HUES64 (cell line): ENCODE measurements at regions not wholly inside any gene's neighbourhood (a gene's known extent, or its start where the extent isn't known, plus 50 kb on each side); places are given as distances from the start of the nearest gene placed in this dataset.

ENCODE experiments used
- H3K27ac ChIP-seq: 2 replicates; pipeline ENCODE4 v1.7.0; 2013; ENCODE audit warnings: low read depth, low read length, inconsistent platforms
- H3K27me3 ChIP-seq: 2 replicates; pipeline ENCODE4 v1.6.1; 2013; ENCODE audit warnings: mild to moderate bottlenecking, low read length; ENCODE audit not compliant: insufficient read depth
- H3K36me3 ChIP-seq: 2 replicates; pipeline ENCODE4 v1.6.1; 2013; ENCODE audit warnings: mild to moderate bottlenecking, low read length; ENCODE audit not compliant: insufficient read depth
- H3K4me1 ChIP-seq: 2 replicates; pipeline ENCODE4 v1.6.1; 2013; ENCODE audit warnings: mild to moderate bottlenecking, low read length, moderate library complexity; ENCODE audit not compliant: insufficient read depth
- H3K4me3 ChIP-seq: 2 replicates; pipeline ENCODE4 v1.5.1; 2013; ENCODE audit warnings: mild to moderate bottlenecking, low read length, moderate library complexity
- H3K9ac ChIP-seq: 2 replicates; pipeline ENCODE4 v1.6.1; 2013; ENCODE audit warnings: mild to moderate bottlenecking, low read depth, low read length
- H3K9me3 ChIP-seq: 2 replicates; pipeline ENCODE4 v1.6.1; 2013; ENCODE audit warnings: low read depth, low read length; ENCODE audit not compliant: insufficient read depth
- WGBS: fragments of 150-250, 120-280 bp; methylation state at CpG from one replicate; pipeline ENCODE4 v1.1.7; 2013; ENCODE audit warnings: missing lambda C conversion rate; 5-methylcytosine and 5-hydroxymethylcytosine counted together

GRCh38 chr20:17168026-17168612, 58.7 kb upstream of the PCSK2 start:
- no peaks in the 10 kb centered on the region for H3K4me1 ChIP-seq
- H3K36me3 ChIP-seq, result no peaks in the 10 kb centered on the region
- no peak overlapping the region for H3K27ac ChIP-seq
- H3K9ac ChIP-seq, result no peak overlapping the region
- H3K9me3 ChIP-seq, result no peaks in the 10 kb centered on the region
- H3K4me3 ChIP-seq, result no peak overlapping the region
- H3K27me3 ChIP-seq, result no peaks in the 10 kb centered on the region
- 98% methylated on average over 2 of the region's 4 CpGs for WGBS

- 84% methylated on average over 5 of the region's 5 CpGs for WGBS
- Histone ChIP-seq H3K27me3 (no peaks in the 10 kb centered on the region), H3K27ac (no peak overlapping the region), H3K9me3 (no peaks in the 10 kb centered on the region), H3K9ac (no peak overlapping the region), H3K4me1 (no peaks in the 10 kb centered on the region), H3K4me3 (no peak overlapping the region), H3K36me3 (no peaks in the 10 kb centered on the region)
Observed at GRCh38 chr20:17169585-17170136, 57.2 kb upstream of the PCSK2 start.

DNA sequence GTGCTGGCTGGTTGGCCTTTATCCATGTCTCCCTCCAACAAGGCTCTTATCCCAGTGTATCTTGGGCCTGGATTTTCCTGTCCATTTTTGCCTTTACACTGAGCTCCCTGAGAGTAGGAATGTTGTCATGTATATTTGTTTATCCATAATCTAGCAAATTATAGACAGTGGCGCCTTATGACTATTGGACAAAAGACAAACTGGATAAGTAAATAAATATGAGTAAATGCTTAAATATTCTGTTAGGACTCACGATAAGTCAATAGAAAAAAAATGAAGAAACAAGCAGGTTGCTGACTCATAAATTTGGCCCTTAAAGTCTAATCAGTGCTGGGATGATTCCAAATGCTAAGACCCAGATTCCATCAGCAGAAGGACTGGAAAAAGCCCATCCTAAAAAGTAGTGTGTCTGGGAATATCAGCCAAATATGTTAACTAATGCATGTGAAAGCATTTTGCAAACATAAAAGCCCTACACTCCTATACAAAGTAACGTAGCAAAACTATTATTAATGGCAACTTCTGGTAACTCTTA, 55.0 kb upstream of the PCSK2 start:
- H3K27me3 ChIP-seq, result no peaks in the 10 kb centered on the region
- no peaks in the 10 kb centered on the region for H3K9me3 ChIP-seq
- no peak overlapping the region for H3K27ac ChIP-seq
- H3K4me3 ChIP-seq, result no peak overlapping the region
- no peaks in the 10 kb centered on the region for H3K36me3 ChIP-seq
- no peak overlapping the region for H3K9ac ChIP-seq
- H3K4me1 ChIP-seq, result peaks cover under 1% of the 10 kb centered on the region; the same call in 1 of the 2 replicates
- WGBS, result 95% methylated on average over 3 of the region's 3 CpGs

- H3K4me1 ChIP-seq, result peaks cover 7% of the 10 kb centered on the region; the same call in 1 of the 2 replicates
- no peak overlapping the region for H3K9ac ChIP-seq
- no peak overlapping the region for H3K27ac ChIP-seq
- no peak overlapping the region for H3K4me3 ChIP-seq
- no peaks in the 10 kb centered on the region for H3K27me3 ChIP-seq
- no peaks in the 10 kb centered on the region for H3K9me3 ChIP-seq
- WGBS, result 93% methylated on average over 4 of the region's 6 CpGs
- no peaks in the 10 kb centered on the region for H3K36me3 ChIP-seq
Observed at GRCh38 chr20:17172836-17173516, 53.9 kb upstream of the PCSK2 start.
